Stomach (tissue), 8 donors: ENCODE measurements at regions not wholly inside any gene's neighbourhood (a gene's known extent, or its start where the extent isn't known, plus 50 kb on each side); places are given as distances from the start of the nearest gene placed in this dataset.
A peak's percentile ranks its signal among the peaks of the same experiment; 100 is the strongest.

Experiments used
- DNase-seq, 2 donors: peaks; one replicate each; pipeline versions ENCODE4 v3.0.0 to v3.0.0-alpha.2; 2013 to 2019
- H3K27ac ChIP-seq, 5 donors: fragments of 200-600 bp in 4 of 5; sonication (generic) in 4 of 5; one replicate each; pipeline ENCODE4 v1.5.1; 2013 to 2019; ENCODE audit warnings: mild to moderate bottlenecking in 1 of 5, moderate library complexity in 1 of 5
- H3K27me3 ChIP-seq, 3 donors: fragments of 200-600 bp; sonication (generic); one replicate each; pipeline ENCODE4 v1.5.1; 2017 to 2019; ENCODE audit warnings: mixed run types in 1 of 3
- H3K36me3 ChIP-seq, 4 donors: fragments of 200-600 bp; sonication (generic); 1 replicate in 3 of 4; 2 replicates in 1 of 4; pipeline ENCODE4 v1.5.1; 2016 to 2019
- H3K4me1 ChIP-seq, 4 donors: fragments of 200-600 bp; sonication (generic); one replicate each; pipeline ENCODE4 v1.5.1; 2016 to 2019
- H3K4me3 ChIP-seq, 4 donors: fragments of 200-600 bp; sonication (generic) in 3 of 4; one replicate each; pipeline ENCODE4 v1.5.1; 2016 to 2019; ENCODE audit warnings: mild to moderate bottlenecking in 1 of 4
- H3K9me3 ChIP-seq, 4 donors: fragments of 200-600 bp; sonication (generic); one replicate each; pipeline ENCODE4 v1.5.1; 2016 to 2019
- EP300 ChIP-seq: sonication (generic); formaldehyde crosslinking; IDR thresholded peaks from one replicate; pipeline ENCODE4 v1.6.1; 2017; ENCODE audit warnings: antibody characterized with exemption
- POLR2A ChIP-seq, 4 donors: fragments of 450-650 bp; IDR thresholded peaks; one replicate each; pipeline ENCODE4 v1.6.1; 2016; ENCODE audit warnings: antibody characterized with exemption in 4 of 4, control low read depth in 2 of 4, mild to moderate bottlenecking in 1 of 4, moderate library complexity in 1 of 4
- POLR2AphosphoS5 ChIP-seq, 3 donors: sonication (generic); formaldehyde crosslinking; IDR thresholded peaks; one replicate each; pipeline ENCODE4 v1.6.1; 2016; ENCODE audit warnings: antibody characterized with exemption in 3 of 3
- WGBS, 5 donors: extraction: QIAGEN DNeasy Blood & Tissue Kit in 3 of 5; methylation state at CpG; one replicate each; pipeline versions ENCODE4 v1.1.5 to v1.1.7; 2013 to 2018; 5-methylcytosine and 5-hydroxymethylcytosine counted together
- intact Hi-C: fragments of 100-400 bp; cut with DNase I; formaldehyde crosslinking; loops from one replicate; pipeline ENCODE4 v1.15.1; 2023; ENCODE audit warnings: low total_unique reads
- TF ChIP-seq, protein P1 (sequence below), 7 experiments: fragments of 450-650 bp in 4 of 7; fragments of 200-600 bp in 3 of 7; sonication (generic) in 3 of 7; IDR thresholded peaks; one replicate each; pipeline ENCODE4 v1.5.1; 2016 to 2019; ENCODE audit warnings: antibody characterized with exemption in 7 of 7, control low read depth in 2 of 7, mild to moderate bottlenecking in 1 of 7
- donor health status: healthy with polysubstance abuse.
- donor health status: Bipolar disorder and iron deficiency.
- donor health status: healthy.

DNA sequence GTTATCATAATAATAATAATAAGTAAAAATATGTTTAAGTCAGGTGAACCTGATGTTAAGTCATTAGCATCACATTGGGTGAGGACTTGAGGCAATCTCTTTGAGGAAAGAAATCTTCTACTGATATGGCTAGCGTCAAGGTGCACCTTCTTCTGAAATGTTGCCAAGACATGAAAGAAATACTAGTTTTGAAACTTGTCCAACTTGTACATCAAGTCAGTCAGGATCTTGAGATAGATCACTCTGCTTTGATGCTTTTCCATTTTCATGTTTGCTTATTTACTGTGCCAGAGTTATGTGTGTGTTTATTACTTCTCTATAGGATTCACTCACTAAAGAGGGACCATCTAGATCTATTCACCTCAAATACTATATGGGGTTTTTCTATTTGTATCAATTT, 90.0 kb upstream of the USP15 start:
- 46 to 70% (median 50%) methylated on average over 1 of the region's 1 CpG for whole genome bisulfite sequencing, 5 donors
- no peaks in the 10 kb centered on the region for H3K4me1 ChIP-seq
- no peak overlapping the region for H3K27ac ChIP-seq
- H3K36me3 ChIP-seq, result no peaks in the 10 kb centered on the region
- no peak for TF ChIP-seq POLR2A (IDR thresholded peaks at IDR 0.05)
- TF ChIP-seq POLR2AphosphoS5 (IDR thresholded peaks at IDR 0.05), result no peak
- no peak for TF ChIP-seq EP300
- TF ChIP-seq, protein P1, sequence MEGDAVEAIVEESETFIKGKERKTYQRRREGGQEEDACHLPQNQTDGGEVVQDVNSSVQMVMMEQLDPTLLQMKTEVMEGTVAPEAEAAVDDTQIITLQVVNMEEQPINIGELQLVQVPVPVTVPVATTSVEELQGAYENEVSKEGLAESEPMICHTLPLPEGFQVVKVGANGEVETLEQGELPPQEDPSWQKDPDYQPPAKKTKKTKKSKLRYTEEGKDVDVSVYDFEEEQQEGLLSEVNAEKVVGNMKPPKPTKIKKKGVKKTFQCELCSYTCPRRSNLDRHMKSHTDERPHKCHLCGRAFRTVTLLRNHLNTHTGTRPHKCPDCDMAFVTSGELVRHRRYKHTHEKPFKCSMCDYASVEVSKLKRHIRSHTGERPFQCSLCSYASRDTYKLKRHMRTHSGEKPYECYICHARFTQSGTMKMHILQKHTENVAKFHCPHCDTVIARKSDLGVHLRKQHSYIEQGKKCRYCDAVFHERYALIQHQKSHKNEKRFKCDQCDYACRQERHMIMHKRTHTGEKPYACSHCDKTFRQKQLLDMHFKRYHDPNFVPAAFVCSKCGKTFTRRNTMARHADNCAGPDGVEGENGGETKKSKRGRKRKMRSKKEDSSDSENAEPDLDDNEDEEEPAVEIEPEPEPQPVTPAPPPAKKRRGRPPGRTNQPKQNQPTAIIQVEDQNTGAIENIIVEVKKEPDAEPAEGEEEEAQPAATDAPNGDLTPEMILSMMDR (IDR thresholded peaks at IDR 0.05), result no peak
- H3K9me3 ChIP-seq, result no peaks in the 10 kb centered on the region
- no peaks in the 10 kb centered on the region for H3K27me3 ChIP-seq
- no peak overlapping the region for H3K4me3 ChIP-seq
- no peak for DNase-seq
- intact Hi-C loops, result no loop called here

DNA sequence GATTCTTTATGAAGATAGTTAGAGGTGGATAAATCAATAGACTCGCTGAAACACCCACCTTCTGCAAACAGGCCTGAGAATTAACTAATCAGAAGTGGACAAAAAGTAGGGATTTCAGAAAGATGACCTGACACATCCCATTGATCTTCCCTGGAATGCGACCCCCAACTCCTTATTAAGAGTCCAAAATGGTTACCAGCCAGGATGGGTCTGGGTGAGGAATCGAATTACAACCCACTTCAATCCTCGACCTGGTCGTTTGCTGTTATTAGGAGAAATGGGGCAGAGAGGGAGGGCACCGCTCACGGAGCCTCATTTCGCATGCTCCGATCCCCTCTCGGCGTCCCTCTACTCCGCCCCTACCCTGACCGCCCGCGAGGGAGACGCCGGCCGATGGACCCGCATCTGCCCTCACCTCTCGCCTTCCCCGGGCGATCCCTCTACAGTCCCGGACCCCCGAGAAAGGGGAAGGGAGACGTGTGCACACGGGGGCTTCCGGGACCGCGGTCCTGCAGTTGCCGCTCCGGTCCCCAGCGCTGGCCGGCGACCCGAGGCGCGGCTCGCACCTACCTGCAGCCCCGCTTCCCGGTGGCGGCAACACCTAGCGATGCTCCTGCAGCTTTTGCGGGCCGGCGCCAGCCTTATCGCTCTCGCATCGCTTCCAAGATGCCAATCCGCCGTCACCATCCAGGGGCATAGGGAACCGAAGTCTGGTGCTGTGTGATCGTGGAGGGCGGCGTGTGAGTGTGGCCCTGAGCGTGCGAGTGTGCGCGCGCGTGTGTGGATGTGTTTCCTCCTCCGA, 69.3 kb upstream of the USP15 start:
- DNase-seq, result peak in 1 of 2 donors; percentile 43
- Histone ChIP-seq H3K9me3 (peaks cover 0 to 10% (median 0%) of the 10 kb centered on the region in 4 donors), H3K27me3 (peaks cover 13 to 39% (median 26%) of the 10 kb centered on the region in 3 donors), H3K4me3 (peak overlapping the region; percentile 36 to 48 (median 42)), H3K27ac (no peak overlapping the region), H3K36me3 (no peaks in the 10 kb centered on the region), H3K4me1 (peaks cover 19 to 26% (median 25%) of the 10 kb centered on the region in 4 donors)
- TF ChIP-seq EP300, result no peak
- 2 to 11% (median 5%) methylated on average over 32 to 61 of the region's 61 CpGs for WGBS, 5 donors
- intact Hi-C loops, result no loop called here

- 6 to 11% (median 7%) methylated on average over 29 to 41 of the region's 41 CpGs for WGBS, 5 donors
- H3K27ac ChIP-seq, result no peak overlapping the region
- no peaks in the 10 kb centered on the region for H3K36me3 ChIP-seq
- peaks cover 0 to 10% (median 0%) of the 10 kb centered on the region in 4 donors for H3K9me3 ChIP-seq
- intact Hi-C loops, result no loop called here
- peaks cover 19 to 26% (median 25%) of the 10 kb centered on the region in 4 donors for H3K4me1 ChIP-seq
- TF ChIP-seq EP300 (no peak), POLR2A (IDR thresholded peaks at IDR 0.05) (no peak), POLR2AphosphoS5 (IDR thresholded peaks at IDR 0.05) (no peak)
- TF ChIP-seq, protein P1 (IDR thresholded peaks at IDR 0.05), result no peak
- H3K4me3 ChIP-seq, result peak overlapping the region; percentile 36 to 48 (median 42)
- peak in 1 of 2 donors; percentile 57 for DNase-seq
- peaks cover 13 to 39% (median 26%) of the 10 kb centered on the region in 3 donors for H3K27me3 ChIP-seq
Observed at GRCh38 chr12:62191491-62192179, 68.6 kb upstream of the USP15 start.

GRCh38 chr12:62192180-62192902, 67.9 kb upstream of the USP15 start:
- Histone ChIP-seq H3K4me3 (peak overlapping the region; percentile 36 to 48 (median 42)), H3K27ac (no peak overlapping the region), H3K36me3 (no peaks in the 10 kb centered on the region)

More at GRCh38 chr12:62192180-62192902, 67.9 kb upstream of the USP15 start:
- TF ChIP-seq POLR2AphosphoS5 (IDR thresholded peaks at IDR 0.05), result no peak
- no peak for TF ChIP-seq EP300
- TF ChIP-seq, protein P1 (IDR thresholded peaks at IDR 0.05), result peak in 4 of 7 experiments; percentile 39 to 52 (median 44)
- TF ChIP-seq POLR2A (IDR thresholded peaks at IDR 0.05), result no peak
- intact Hi-C loops, result no loop called here
- Histone ChIP-seq H3K4me1 (peaks cover 19 to 26% (median 25%) of the 10 kb centered on the region in 4 donors), H3K9me3 (peaks cover 0 to 10% (median 0%) of the 10 kb centered on the region in 4 donors), H3K27me3 (peaks cover 13 to 39% (median 26%) of the 10 kb centered on the region in 3 donors)
- WGBS, 5 donors, result 0 to 3% (median 2%) methylated on average over 29 to 34 of the region's 34 CpGs
- DNase-seq, result peak; percentile 35 to 93
